ENCODE measurements at regions not wholly inside any gene's neighbourhood (a gene's known extent, or its start where the extent isn't known, plus 50 kb on each side); places are given as distances from the start of the nearest gene placed in this dataset.

DNA sequence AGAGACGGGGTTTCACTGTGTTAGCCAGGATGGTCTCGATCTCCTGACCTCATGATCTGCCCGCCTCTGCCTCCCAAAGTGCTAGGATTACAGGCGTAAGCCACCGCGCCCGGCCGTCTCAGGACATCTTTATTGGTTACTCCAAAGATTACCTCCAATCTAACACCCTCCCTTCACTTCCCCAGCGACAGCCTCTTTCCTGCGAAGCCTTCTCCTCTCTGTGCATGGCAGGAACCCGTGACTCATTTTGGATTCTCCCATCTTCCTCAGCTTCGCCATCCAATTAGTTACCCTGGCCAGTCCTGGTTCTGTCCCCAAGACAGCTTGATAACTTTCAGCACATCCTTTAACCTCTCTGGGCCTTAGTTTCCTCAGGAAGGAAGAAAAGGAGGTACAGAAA lies 51.3 kb upstream of the TOX2 start:
- TF ChIP-seq, protein P1, sequence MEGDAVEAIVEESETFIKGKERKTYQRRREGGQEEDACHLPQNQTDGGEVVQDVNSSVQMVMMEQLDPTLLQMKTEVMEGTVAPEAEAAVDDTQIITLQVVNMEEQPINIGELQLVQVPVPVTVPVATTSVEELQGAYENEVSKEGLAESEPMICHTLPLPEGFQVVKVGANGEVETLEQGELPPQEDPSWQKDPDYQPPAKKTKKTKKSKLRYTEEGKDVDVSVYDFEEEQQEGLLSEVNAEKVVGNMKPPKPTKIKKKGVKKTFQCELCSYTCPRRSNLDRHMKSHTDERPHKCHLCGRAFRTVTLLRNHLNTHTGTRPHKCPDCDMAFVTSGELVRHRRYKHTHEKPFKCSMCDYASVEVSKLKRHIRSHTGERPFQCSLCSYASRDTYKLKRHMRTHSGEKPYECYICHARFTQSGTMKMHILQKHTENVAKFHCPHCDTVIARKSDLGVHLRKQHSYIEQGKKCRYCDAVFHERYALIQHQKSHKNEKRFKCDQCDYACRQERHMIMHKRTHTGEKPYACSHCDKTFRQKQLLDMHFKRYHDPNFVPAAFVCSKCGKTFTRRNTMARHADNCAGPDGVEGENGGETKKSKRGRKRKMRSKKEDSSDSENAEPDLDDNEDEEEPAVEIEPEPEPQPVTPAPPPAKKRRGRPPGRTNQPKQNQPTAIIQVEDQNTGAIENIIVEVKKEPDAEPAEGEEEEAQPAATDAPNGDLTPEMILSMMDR (IDR thresholded peaks at IDR 0.05) = no peak
- no peak for TF ChIP-seq POLR2A (IDR thresholded peaks at IDR 0.05)
